Suprapubic skin (tissue), 4 donors: ENCODE measurements at regions not wholly inside any gene's neighbourhood (a gene's known extent, or its start where the extent isn't known, plus 50 kb on each side); places are given as distances from the start of the nearest gene placed in this dataset.

ENCODE experiments used
- DNase-seq, 2 donors: peaks; one replicate each; pipeline ENCODE4 v3.0.0-alpha.2; 2019; ENCODE audit warnings: low spot score in 2 of 2
- H3K27ac ChIP-seq: fragments of 200-600 bp; sonication (generic); one replicate; pipeline ENCODE4 v1.5.1; 2019
- H3K27me3 ChIP-seq: fragments of 200-600 bp; sonication (generic); one replicate; pipeline ENCODE4 v1.5.1; 2019
- H3K36me3 ChIP-seq: fragments of 200-600 bp; sonication (generic); one replicate; pipeline ENCODE4 v1.5.1; 2019
- H3K4me1 ChIP-seq: fragments of 200-600 bp; sonication (generic); one replicate; pipeline ENCODE4 v1.5.1; 2019
- H3K4me3 ChIP-seq: fragments of 200-600 bp; sonication (generic); one replicate; pipeline ENCODE4 v1.5.1; 2019; ENCODE audit warnings: mild to moderate bottlenecking
- H3K9me3 ChIP-seq: fragments of 200-600 bp; sonication (generic); one replicate; pipeline ENCODE4 v1.5.1; 2019
- CTCF ChIP-seq, 2 donors: fragments of 200-600 bp in 1 of 2; fragments of 450-650 bp in 1 of 2; sonication (generic) in 1 of 2; IDR thresholded peaks; one replicate each; pipeline ENCODE4 v1.5.1; 2016 to 2019; ENCODE audit warnings: antibody characterized with exemption in 2 of 2, mild to moderate bottlenecking in 1 of 2, moderate library complexity in 1 of 2
- EP300 ChIP-seq: sonication (generic); formaldehyde crosslinking; IDR thresholded peaks from one replicate; pipeline ENCODE4 v1.6.1; 2017; ENCODE audit warnings: antibody characterized with exemption
- POLR2A ChIP-seq, 2 donors: fragments of 450-650 bp; IDR thresholded peaks; one replicate each; pipeline ENCODE4 v1.6.1; 2017; ENCODE audit warnings: antibody characterized with exemption in 2 of 2, mild to moderate bottlenecking in 2 of 2, moderate library complexity in 2 of 2
- POLR2AphosphoS5 ChIP-seq, 3 donors: sonication (generic); formaldehyde crosslinking; IDR thresholded peaks; one replicate each; pipeline ENCODE4 v1.6.1; 2017; ENCODE audit warnings: antibody characterized with exemption in 3 of 3
- WGBS: methylation state at CpG from one replicate; pipeline ENCODE4 v1.1.5; 2018; 5-methylcytosine and 5-hydroxymethylcytosine counted together

GRCh38 chr12:102638777-102639176 is 158.4 kb upstream of the IGF1 start:
- Histone ChIP-seq H3K36me3 (no peaks in the 10 kb centered on the region), H3K9me3 (no peaks in the 10 kb centered on the region), H3K27me3 (no peaks in the 10 kb centered on the region), H3K27ac (no peak overlapping the region), H3K4me3 (no peak overlapping the region), H3K4me1 (no peaks in the 10 kb centered on the region)
- 31% methylated on average over 1 of the region's 1 CpG for WGBS
- DNase-seq: no peak
- TF ChIP-seq EP300 (no peak), POLR2A (IDR thresholded peaks at IDR 0.05) (no peak), POLR2AphosphoS5 (IDR thresholded peaks at IDR 0.05) (no peak), CTCF (IDR thresholded peaks at IDR 0.05) (no peak)

DNA sequence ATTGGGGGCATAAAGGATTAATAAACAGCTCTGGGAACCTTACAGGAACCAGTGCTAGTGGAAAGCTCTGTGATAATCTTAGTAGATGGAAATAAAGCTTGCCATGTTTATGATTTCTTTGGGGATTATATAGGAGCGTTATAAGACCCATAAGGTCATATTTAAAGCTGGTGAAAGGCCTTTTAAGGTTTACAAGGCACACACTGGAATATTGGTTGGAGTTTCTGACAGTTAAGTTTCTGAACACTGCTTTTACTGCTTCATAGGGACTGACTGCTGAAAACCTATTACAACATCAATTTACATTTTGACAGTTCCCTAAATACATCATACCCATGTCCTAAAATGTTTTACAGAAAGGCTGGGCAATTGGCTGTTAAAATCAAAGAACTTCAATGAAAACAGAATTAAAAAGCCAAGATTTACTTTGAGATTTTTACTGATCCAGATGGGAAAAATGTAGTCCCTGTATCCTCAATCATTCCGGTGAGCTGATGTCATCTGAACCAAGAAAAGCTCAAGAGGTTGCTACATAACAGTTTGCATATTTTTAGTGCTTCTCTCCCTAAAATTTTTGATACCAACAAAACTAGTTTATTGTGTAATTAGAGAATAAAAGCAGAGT is 153.7 kb upstream of the IGF1 start:
- WGBS: 50% methylated on average over 2 of the region's 2 CpGs
- no peak for DNase-seq

GRCh38 chr12:102631274-102631673 is 150.9 kb upstream of the IGF1 start:
- no peak for TF ChIP-seq POLR2A (IDR thresholded peaks at IDR 0.05)
- no peak for TF ChIP-seq EP300
- TF ChIP-seq CTCF (IDR thresholded peaks at IDR 0.05): no peak
- no peak for TF ChIP-seq POLR2AphosphoS5 (IDR thresholded peaks at IDR 0.05)
- H3K36me3 ChIP-seq: no peaks in the 10 kb centered on the region
- no peak for DNase-seq
- WGBS: 67% methylated on average over 2 of the region's 2 CpGs
- H3K9me3 ChIP-seq: peaks cover 4% of the 10 kb centered on the region
- H3K27me3 ChIP-seq: no peaks in the 10 kb centered on the region
- no peak overlapping the region for H3K27ac ChIP-seq
- H3K4me1 ChIP-seq: no peaks in the 10 kb centered on the region
- no peak overlapping the region for H3K4me3 ChIP-seq

More for the DNA sequence above, 153.7 kb upstream of the IGF1 start:
- H3K9me3 ChIP-seq: no peaks in the 10 kb centered on the region
- H3K4me1 ChIP-seq: no peaks in the 10 kb centered on the region
- H3K36me3 ChIP-seq: no peaks in the 10 kb centered on the region
- no peak overlapping the region for H3K27ac ChIP-seq
- no peaks in the 10 kb centered on the region for H3K27me3 ChIP-seq
- no peak overlapping the region for H3K4me3 ChIP-seq
- TF ChIP-seq CTCF (IDR thresholded peaks at IDR 0.05): no peak
- TF ChIP-seq EP300: no peak
- TF ChIP-seq POLR2AphosphoS5 (IDR thresholded peaks at IDR 0.05): no peak
- TF ChIP-seq POLR2A (IDR thresholded peaks at IDR 0.05): no peak

DNA sequence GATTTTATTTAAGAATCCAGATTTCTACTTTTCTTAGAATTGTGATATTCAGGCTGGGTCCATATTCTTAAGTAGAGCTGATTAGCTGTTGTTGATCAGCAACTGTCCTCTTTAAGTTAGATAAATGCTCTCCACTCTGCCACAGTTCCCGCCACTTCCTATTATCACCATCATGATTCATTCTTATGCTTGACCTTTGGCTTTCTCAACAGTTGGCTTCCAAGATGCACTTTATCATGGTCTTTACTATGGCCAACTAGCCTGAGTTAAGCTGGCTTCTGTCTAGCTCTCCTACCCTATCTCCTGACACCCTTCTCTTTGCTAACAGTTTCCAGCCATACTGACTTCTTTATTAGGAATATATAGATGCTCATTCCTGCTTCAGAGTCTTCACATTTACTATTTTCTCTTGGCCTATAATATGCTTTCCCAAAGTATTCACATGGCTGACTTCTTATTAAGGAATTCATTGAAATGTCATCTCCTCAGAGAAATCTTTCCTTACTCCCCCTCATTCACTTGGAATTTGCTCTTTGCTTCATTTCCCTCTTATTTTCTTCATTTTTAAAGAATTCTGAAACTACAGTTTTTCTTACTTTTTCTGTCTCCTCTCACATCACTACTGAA is 149.0 kb upstream of the IGF1 start:
- TF ChIP-seq CTCF (IDR thresholded peaks at IDR 0.05) (no peak), EP300 (no peak), POLR2A (IDR thresholded peaks at IDR 0.05) (no peak), POLR2AphosphoS5 (IDR thresholded peaks at IDR 0.05) (no peak)
- WGBS: 70% methylated on average over 1 of the region's 1 CpG
- Histone ChIP-seq H3K9me3 (peaks cover 4% of the 10 kb centered on the region), H3K27me3 (no peaks in the 10 kb centered on the region), H3K27ac (no peak overlapping the region), H3K4me1 (no peaks in the 10 kb centered on the region), H3K36me3 (no peaks in the 10 kb centered on the region), H3K4me3 (no peak overlapping the region)
- DNase-seq: no peak

GRCh38 chr12:102625819-102626218 is 145.5 kb upstream of the IGF1 start:
- H3K4me3 ChIP-seq: no peak overlapping the region
- no peak for TF ChIP-seq CTCF (IDR thresholded peaks at IDR 0.05)
- no peak for TF ChIP-seq EP300
- TF ChIP-seq POLR2A (IDR thresholded peaks at IDR 0.05): no peak
- TF ChIP-seq POLR2AphosphoS5 (IDR thresholded peaks at IDR 0.05): no peak
- no peaks in the 10 kb centered on the region for H3K4me1 ChIP-seq
- no peaks in the 10 kb centered on the region for H3K36me3 ChIP-seq
- DNase-seq: no peak
- no peaks in the 10 kb centered on the region for H3K27me3 ChIP-seq
- WGBS: 100% methylated on average over 1 of the region's 1 CpG
- H3K9me3 ChIP-seq: peaks cover 4% of the 10 kb centered on the region
- H3K27ac ChIP-seq: no peak overlapping the region
